ENCODE measurements at regions not wholly inside any gene's neighbourhood (a gene's known extent, or its start where the extent isn't known, plus 50 kb on each side); places are given as distances from the start of the nearest gene placed in this dataset.
"Not testable (repeated sequence)": the region's sequence is repeated elsewhere in the genome, so short reads cannot be mapped to it uniquely, and the experiment has no call there.

DNA sequence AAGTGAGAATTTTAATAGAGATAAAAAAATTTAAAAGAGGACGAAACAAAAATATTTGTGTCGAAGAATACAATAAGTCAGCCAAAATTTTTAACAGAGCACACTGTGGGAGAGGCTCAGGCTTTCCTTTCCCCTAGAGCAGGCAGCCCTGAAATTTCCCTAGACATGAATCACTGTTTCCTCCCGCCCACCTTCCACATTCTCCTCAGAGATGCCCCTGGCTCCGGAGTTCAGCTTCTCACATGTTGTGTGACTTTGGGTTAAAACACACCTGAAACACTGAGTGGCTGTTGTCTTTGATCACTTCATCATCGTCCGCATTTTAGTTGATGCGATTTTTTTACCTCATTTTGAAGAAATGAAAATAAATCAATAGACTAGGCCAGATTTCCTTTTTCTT lies 1183.8 kb downstream of the TMEM121 start:
- peaks cover 18% of the 10 kb centered on the region for H3K27me3 Mint-ChIP-seq
- CTCF ChIA-PET: interaction anchor here (1.3 kb wide), 1 partner anchor 19 kb away, joined by 4 read pairs; no protein-coding TSS in a partner anchor
- H3K9me3 Mint-ChIP-seq, H3K27ac Mint-ChIP-seq, H3K4me3 Mint-ChIP-seq, DNase-seq, H3K4me1 Mint-ChIP-seq, H3K36me3 Mint-ChIP-seq: not testable (repeated sequence)

DNA sequence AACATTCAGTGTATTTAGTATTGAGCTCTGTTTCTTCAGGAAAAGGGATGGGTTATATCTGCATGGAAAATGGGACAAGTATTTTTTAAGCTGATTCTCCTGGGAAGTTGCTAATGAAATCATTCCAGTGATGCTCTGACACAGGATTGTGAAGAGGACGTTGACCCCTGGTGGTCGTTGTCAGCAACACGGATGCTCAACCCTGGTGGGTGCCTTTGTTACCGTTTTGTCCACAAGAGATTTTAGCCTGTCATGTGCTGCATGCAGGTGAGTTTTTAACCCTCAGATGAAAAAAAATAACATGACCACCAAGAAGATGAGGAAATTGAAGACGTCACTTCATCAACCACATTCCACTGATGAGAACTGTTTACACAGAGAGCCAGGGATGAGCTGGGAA lies 1186.1 kb downstream of the TMEM121 start:
- not testable (repeated sequence) for H3K9me3 Mint-ChIP-seq, H3K27ac Mint-ChIP-seq, H3K36me3 Mint-ChIP-seq, H3K4me3 Mint-ChIP-seq
- H3K4me1 Mint-ChIP-seq: peaks cover 12% of the 10 kb centered on the region
- peaks cover 20% of the 10 kb centered on the region for H3K27me3 Mint-ChIP-seq
- CTCF ChIA-PET: interaction anchor here (0.9 to 1.4 kb wide), 3 partner anchors 19 to 25 kb away, joined by 3 to 6 read pairs (median 3); no protein-coding TSS in a partner anchor
- peak; percentile 29 for DNase-seq

DNA sequence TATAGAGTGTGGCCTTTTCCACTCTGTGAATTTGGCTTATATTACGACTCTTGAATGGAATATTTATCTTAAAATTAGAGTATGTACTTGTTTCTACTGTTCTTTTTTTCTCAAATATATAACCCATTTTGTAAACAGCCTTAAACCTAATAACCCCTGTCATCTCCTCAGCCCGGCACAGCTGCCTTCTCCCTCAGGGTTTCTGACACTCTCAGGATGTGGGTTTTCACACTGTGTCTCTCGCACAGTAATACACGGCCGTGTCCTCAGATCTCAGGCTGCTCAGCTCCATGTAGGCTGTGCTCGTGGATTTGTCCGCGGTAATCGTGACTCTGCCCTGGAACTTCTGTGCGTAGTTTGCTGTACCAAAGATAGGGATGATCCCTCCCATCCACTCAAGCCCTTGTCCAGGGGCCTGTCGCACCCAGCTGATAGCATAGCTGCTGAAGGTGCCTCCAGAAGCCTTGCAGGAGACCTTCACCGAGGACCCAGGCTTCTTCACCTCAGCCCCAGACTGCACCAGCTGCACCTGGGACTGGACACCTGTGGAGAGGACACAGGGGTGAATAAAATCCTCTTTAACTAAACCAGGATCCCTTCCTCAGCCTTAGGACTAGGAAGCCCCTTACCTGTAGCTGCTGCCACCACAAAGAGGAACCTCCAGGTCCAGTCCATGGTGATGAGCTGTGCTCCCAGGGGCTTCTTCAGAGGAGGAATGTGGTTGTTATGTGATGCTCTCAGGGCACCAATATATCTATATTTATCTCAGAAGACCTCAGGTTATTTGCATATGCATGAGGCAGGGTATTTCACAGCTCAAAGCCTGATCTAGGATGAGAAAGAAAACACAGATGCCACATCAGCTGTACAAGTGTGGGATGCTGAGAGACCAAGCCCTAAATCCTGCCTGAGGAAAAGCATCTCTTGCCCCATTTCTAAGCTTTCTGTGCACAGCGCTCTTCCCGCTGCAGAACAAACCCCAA lies 1188.4 kb downstream of the TMEM121 start:
- DNase-seq: peak; percentile 23
- H3K4me3 Mint-ChIP-seq, CTCF ChIA-PET, H3K9me3 Mint-ChIP-seq, H3K27ac Mint-ChIP-seq, H3K36me3 Mint-ChIP-seq: not testable (repeated sequence)
- Mint-ChIP-seq H3K4me1 (peaks cover 23% of the 10 kb centered on the region), H3K27me3 (peaks cover 21% of the 10 kb centered on the region)

DNA sequence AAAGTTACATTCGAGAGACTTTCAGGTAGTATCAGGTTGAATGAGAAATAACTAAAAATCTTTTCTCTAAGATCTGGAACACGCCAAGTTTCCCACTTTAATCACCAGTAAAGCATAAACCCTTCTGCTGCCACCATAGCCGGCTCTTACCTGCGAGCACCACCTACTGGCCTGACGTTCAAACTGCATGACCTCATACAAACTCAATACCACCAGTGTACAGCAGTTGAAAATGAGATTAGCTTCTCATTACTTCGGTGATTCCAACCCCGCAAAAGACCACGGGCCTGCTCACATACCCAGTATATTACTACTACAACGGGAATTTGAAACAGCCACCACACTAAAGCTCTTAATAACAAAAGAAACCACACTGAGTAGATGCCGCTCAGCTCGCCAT lies 1191.2 kb downstream of the TMEM121 start:
- CTCF ChIA-PET: interaction anchor here (1.3 to 1.4 kb wide), 2 partner anchors 21 to 23 kb away, joined by 3 read pairs; no protein-coding TSS in a partner anchor
- not testable (repeated sequence) for H3K36me3 Mint-ChIP-seq, H3K27ac Mint-ChIP-seq, DNase-seq, H3K9me3 Mint-ChIP-seq, H3K4me3 Mint-ChIP-seq
- peaks cover 37% of the 10 kb centered on the region for H3K4me1 Mint-ChIP-seq
- peaks cover 14% of the 10 kb centered on the region for H3K27me3 Mint-ChIP-seq

DNA sequence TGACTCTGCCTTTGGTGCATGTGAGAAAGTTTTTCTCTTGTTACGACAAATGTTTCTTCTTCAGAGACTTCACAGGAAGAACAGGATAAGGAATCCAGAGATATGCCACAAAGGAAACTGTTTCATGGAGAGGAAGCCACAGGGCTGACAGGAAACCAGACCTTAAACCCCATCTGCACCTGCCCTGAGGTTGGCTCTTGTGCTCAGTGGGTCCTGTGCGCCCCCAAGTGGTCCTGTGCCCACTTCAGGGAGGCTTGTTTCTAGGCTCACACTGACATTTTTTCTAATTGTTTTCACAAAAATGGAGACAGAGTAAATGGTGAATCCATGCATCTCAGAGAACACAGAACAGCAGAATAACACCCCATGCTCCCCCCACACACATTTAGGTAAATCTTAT lies 1193.5 kb downstream of the TMEM121 start:
- H3K4me1 Mint-ChIP-seq: peaks cover 46% of the 10 kb centered on the region
- peak; percentile 55 for DNase-seq
- H3K36me3 Mint-ChIP-seq, H3K4me3 Mint-ChIP-seq, H3K27me3 Mint-ChIP-seq, H3K9me3 Mint-ChIP-seq, H3K27ac Mint-ChIP-seq: not testable (repeated sequence)
- CTCF ChIA-PET: interaction anchor here (1.5 kb wide), 1 partner anchor 18 kb away, joined by 3 read pairs; no protein-coding TSS in a partner anchor

DNA sequence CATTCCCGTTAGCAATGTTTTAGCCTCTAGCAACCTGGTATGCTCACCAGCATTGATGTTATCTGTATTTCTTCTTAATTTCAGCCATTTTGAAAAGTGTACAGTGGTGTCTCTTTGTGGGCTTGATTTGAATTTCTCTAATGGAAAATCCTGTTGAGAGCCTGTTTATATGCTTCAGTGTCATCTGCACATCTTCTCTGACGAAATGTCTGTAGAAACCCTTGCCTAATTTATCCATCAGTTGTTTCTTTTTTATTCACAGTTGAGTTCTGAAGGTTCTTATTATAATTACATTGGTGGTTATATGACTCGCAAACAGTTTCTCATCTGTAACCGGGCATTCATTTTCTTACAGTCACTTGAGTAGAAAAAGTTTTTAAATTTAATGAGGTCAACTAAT lies 1195.5 kb downstream of the TMEM121 start:
- H3K27ac Mint-ChIP-seq, H3K9me3 Mint-ChIP-seq, H3K4me3 Mint-ChIP-seq, H3K36me3 Mint-ChIP-seq, H3K27me3 Mint-ChIP-seq, CTCF ChIA-PET, DNase-seq: not testable (repeated sequence)
- H3K4me1 Mint-ChIP-seq: peaks cover 42% of the 10 kb centered on the region

DNA sequence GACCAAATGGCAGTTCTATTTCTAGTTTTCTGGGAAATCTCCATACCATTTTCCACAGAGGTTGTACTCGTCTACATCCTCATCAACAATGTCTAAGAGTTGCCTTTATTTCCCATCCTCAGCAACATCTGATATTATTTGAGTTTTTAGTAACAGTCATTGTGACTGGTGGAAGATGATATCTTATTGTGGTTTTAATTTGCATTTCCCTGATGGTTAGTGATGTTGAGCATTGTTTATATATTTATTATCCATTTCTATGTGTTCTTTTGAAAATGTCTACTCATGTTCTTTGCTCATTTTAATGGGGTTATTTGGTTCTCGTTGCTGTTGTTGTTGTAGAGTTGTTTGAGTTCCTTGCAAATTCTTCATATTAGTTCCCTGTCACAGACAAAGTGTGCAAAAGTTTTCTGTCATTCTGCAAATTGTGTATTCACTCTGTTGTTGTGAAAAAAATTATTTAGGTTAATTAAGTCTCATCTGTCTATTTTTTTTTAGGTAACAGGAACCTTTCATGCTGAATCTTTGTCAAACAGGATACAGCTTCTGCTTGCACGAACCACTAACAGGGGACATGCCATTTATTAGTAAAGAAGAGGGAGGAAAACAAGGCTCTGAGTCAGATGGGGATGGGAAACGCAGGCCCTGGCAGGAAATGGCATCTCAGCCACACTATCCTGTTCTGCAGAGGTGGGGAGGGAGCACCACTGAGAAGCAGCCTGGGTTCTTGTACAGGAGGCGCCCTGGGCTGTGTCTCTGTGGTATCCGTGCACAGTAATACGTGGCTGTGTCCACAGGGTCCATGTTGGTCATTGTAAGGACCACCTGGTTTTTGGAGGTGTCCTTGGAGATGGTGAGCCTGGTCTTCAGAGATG lies 1196.7 kb downstream of the TMEM121 start:
- DNase-seq, H3K9me3 Mint-ChIP-seq, H3K36me3 Mint-ChIP-seq, H3K4me3 Mint-ChIP-seq, CTCF ChIA-PET, H3K27me3 Mint-ChIP-seq: not testable (repeated sequence)
- peak overlapping the region; percentile 67 for H3K27ac Mint-ChIP-seq
- H3K4me1 Mint-ChIP-seq: peaks cover 51% of the 10 kb centered on the region

DNA sequence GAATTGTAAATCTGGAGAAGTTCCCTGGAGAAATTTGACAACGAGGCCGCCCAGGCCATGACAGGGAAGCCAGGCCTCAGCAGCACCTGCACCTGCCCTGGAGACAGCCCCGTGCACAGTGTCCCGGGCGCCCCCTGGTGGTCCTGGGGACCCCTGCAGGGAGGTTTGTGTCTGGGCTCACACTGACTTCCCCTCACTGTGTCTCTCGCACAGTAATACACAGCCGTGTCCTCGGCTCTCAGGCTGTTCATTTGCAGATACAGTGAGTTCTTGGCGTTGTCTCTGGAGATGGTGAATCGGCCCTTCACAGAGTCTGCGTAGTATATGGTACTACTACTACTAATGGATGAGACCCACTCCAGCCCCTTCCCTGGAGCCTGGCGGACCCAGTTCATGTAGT lies 1201.6 kb downstream of the TMEM121 start:
- CTCF ChIA-PET: interaction anchor here (0.8 kb wide), 1 partner anchor 10 kb away, joined by 3 read pairs; no protein-coding TSS in a partner anchor
- H3K27ac Mint-ChIP-seq, H3K9me3 Mint-ChIP-seq, H3K36me3 Mint-ChIP-seq, H3K4me3 Mint-ChIP-seq, H3K27me3 Mint-ChIP-seq: not testable (repeated sequence)
- peak; percentile 25 for DNase-seq
- H3K4me1 Mint-ChIP-seq: peaks cover 21% of the 10 kb centered on the region

DNA sequence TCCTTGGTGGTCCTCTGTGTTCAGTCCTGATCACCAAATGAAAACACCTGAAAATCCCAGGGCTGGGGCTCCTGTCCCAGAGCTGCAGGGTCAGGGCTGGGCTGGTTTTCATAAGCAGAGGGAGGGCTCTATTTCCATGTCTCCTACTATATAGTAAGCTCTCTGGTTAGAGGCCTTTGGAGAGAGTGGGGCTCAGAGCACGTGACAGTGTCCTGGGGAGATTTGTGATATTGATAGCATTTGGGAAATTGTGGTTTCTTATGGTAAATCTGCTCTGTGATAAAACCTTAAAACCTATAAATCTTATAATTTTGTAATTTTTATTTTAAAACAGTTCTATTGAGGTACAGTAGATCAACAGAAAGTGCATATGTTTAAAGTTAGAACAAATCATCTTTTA lies 1202.2 kb downstream of the TMEM121 start:
- CTCF ChIA-PET: interaction anchor here (0.8 to 1.4 kb wide), 2 partner anchors 10 to 12 kb away, joined by 3 to 5 read pairs; no protein-coding TSS in a partner anchor
- peaks cover 15% of the 10 kb centered on the region for H3K4me1 Mint-ChIP-seq
- no peaks in the 10 kb centered on the region for H3K36me3 Mint-ChIP-seq
- peaks cover 8% of the 10 kb centered on the region for H3K27me3 Mint-ChIP-seq
- H3K9me3 Mint-ChIP-seq: no peaks in the 10 kb centered on the region
- DNase-seq: no peak
- no peak overlapping the region for H3K27ac Mint-ChIP-seq
- H3K4me3 Mint-ChIP-seq: no peak overlapping the region

DNA sequence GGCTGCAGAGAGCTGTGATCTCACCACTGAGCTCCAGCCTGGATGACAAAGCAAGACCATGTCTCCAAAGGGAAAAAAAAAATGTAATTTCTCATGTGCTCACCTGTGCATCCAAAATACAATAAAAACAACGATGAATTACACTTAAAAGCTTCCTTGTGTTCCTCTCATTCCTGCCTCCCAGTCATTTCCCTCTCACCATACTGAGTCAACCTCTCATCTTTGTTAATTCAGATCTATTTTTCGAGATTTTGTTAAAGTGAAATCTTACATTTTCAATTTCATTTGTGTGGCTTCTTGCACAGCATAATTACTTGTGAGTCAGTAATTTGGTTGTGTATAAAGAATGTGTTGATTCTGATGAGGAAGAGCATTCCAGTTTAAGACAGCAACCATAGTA lies 1203.2 kb downstream of the TMEM121 start:
- H3K4me3 Mint-ChIP-seq: no peak overlapping the region
- no peak overlapping the region for H3K27ac Mint-ChIP-seq
- CTCF ChIA-PET: interaction anchor here (1.4 kb wide), 1 partner anchor 11 kb away, joined by 5 read pairs; no protein-coding TSS in a partner anchor
- H3K9me3 Mint-ChIP-seq: no peaks in the 10 kb centered on the region
- no peak for DNase-seq
- H3K27me3 Mint-ChIP-seq: peaks cover 10% of the 10 kb centered on the region
- no peaks in the 10 kb centered on the region for H3K36me3 Mint-ChIP-seq
- H3K4me1 Mint-ChIP-seq: peaks cover 12% of the 10 kb centered on the region

DNA sequence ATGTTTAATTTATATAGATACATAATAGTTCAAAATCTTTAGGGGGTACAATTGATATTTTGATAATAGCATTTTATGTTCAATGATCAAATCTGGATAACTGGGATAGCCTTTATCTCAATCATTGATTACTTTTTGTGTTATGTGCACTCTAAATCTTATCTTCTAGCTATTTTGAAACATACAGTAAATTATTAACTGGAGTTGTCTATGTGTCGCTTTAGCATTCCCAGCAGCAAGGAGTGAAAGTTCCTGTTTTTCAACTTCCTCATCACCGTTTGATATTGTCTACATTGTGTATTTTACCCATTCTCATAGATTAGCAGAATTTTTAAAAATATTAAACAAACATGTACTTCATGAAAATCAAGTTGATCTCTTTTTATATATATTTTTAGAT lies 1207.4 kb downstream of the TMEM121 start:
- Mint-ChIP-seq H3K27me3 (peaks cover 28% of the 10 kb centered on the region), H3K9me3 (no peaks in the 10 kb centered on the region), H3K36me3 (no peaks in the 10 kb centered on the region), H3K4me3 (no peak overlapping the region), H3K4me1 (no peaks in the 10 kb centered on the region), H3K27ac (no peak overlapping the region)
- CTCF ChIA-PET: no interaction called here
- no peak for DNase-seq

DNA sequence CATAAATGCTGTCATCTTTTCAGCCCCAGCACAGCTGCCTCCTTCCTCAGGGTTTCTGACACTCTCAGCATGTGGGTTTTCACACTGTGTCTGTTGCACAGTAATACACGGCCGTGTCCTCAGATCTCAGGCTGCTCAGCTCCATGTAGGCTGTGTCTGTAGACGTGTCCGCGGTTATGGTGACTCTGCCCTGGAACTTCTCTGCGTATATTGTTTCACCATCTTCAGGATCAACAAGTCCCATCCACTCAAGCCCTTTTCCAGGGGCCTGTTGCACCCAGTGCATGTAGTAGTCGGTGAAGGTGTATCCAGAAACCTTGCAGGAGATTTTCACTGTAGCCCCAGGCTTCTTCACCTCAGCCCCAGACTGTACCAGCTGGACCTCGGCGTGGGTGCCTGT lies 1210.6 kb downstream of the TMEM121 start:
- Mint-ChIP-seq H3K9me3 (no peaks in the 10 kb centered on the region), H3K36me3 (no peaks in the 10 kb centered on the region), H3K27me3 (peaks cover 29% of the 10 kb centered on the region), H3K4me1 (peaks cover 7% of the 10 kb centered on the region), H3K27ac (no peak overlapping the region), H3K4me3 (no peak overlapping the region)
- CTCF ChIA-PET: interaction anchor here (1.0 to 2.1 kb wide), 3 partner anchors 24 to 69 kb away, joined by 3 to 6 read pairs (median 3); no protein-coding TSS in a partner anchor
- no peak for DNase-seq

DNA sequence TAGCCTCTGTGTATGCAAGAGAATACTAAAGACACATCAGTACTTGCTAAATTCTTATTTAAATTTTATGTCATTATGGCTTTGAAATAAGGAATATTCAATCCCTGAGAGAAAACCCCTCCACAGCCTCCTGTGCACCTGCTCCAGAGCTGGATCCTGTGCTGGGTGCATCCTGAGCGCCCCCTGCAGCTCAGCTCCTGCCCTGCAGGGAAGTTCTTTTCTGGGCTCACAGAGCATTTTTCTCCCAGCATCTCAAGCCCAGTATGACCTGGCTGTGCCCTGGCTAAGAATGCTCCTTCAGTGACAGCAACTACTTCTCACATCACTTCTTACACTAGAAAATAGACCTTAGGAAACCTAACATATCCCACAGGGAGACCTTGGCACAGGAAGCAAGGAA lies 1211.7 kb downstream of the TMEM121 start:
- peaks cover 33% of the 10 kb centered on the region for H3K27me3 Mint-ChIP-seq
- CTCF ChIA-PET: interaction anchor here (0.6 to 2.1 kb wide), 6 partner anchors 10 to 70 kb away, joined by 3 to 6 read pairs (median 3); no protein-coding TSS in a partner anchor
- H3K36me3 Mint-ChIP-seq: no peaks in the 10 kb centered on the region
- peak; percentile 27 for DNase-seq
- H3K4me3 Mint-ChIP-seq: no peak overlapping the region
- peaks cover 7% of the 10 kb centered on the region for H3K4me1 Mint-ChIP-seq
- no peaks in the 10 kb centered on the region for H3K9me3 Mint-ChIP-seq
- H3K27ac Mint-ChIP-seq: no peak overlapping the region
